ENCODE measurements at regions not wholly inside any gene's neighbourhood (a gene's known extent, or its start where the extent isn't known, plus 50 kb on each side); places are given as distances from the start of the nearest gene placed in this dataset.

GRCh38 chr11:19597206-19597605 is 115.4 kb upstream of the NAV2 start:
- Mint-ChIP-seq H3K27me3 (ENCODE audit: insufficient read depth, unreplicated experiment) (peaks cover 4% of the 10 kb centered on the region), H3K4me1 (ENCODE audit: low read depth, unreplicated experiment) (peaks cover 6% of the 10 kb centered on the region), H3K36me3 (ENCODE audit: insufficient read depth, unreplicated experiment) (no peaks in the 10 kb centered on the region), H3K27ac (ENCODE audit: unreplicated experiment) (no peak overlapping the region), H3K9me3 (ENCODE audit: unreplicated experiment) (no peaks in the 10 kb centered on the region), H3K4me3 (ENCODE audit: unreplicated experiment) (no peak overlapping the region)
- no peak for DNase-seq
- no peak overlapping the region for H3K4me3 ChIP-seq (ENCODE audit: low read depth, low read length)
- CTCF ChIA-PET: interaction anchor here (1.2 kb wide), 1 partner anchor 37 kb away, joined by 3 read pairs; no protein-coding TSS in a partner anchor
- H3K4me1 ChIP-seq: no peaks in the 10 kb centered on the region
- H3K27me3 ChIP-seq (replicated peaks; ENCODE audit: control insufficient read depth, insufficient read depth, low read length): no peaks in the 10 kb centered on the region; the same call in 1 of the 2 replicates
- H3K36me3 ChIP-seq (ENCODE audit: control insufficient read depth, insufficient read depth, low read length): no peaks in the 10 kb centered on the region
- intact Hi-C loops (cut with micrococcal nuclease; ENCODE audit: unreplicated experiment): no loop called here
- no peaks in the 10 kb centered on the region for H3K9me3 ChIP-seq
- POLR2A ChIA-PET: no interaction called here
- TF ChIP-seq, protein P1, sequence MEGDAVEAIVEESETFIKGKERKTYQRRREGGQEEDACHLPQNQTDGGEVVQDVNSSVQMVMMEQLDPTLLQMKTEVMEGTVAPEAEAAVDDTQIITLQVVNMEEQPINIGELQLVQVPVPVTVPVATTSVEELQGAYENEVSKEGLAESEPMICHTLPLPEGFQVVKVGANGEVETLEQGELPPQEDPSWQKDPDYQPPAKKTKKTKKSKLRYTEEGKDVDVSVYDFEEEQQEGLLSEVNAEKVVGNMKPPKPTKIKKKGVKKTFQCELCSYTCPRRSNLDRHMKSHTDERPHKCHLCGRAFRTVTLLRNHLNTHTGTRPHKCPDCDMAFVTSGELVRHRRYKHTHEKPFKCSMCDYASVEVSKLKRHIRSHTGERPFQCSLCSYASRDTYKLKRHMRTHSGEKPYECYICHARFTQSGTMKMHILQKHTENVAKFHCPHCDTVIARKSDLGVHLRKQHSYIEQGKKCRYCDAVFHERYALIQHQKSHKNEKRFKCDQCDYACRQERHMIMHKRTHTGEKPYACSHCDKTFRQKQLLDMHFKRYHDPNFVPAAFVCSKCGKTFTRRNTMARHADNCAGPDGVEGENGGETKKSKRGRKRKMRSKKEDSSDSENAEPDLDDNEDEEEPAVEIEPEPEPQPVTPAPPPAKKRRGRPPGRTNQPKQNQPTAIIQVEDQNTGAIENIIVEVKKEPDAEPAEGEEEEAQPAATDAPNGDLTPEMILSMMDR (IDR thresholded peaks at IDR 0.05; ENCODE audit: insufficient read depth in 1 of 2, low read depth in 1 of 2, low read length in 1 of 2, severe bottlenecking in 1 of 2, unreplicated experiment in 1 of 2): no peak
- BruUV-seq (replicated peaks): no TSS peak

GRCh38 chr11:19595840-19596751 is 116.5 kb upstream of the NAV2 start:
- H3K9me3 Mint-ChIP-seq (ENCODE audit: unreplicated experiment): no peaks in the 10 kb centered on the region
- Histone ChIP-seq H3K4me3 (ENCODE audit: low read depth, low read length) (no peak overlapping the region), H3K27me3 (replicated peaks; ENCODE audit: control insufficient read depth, insufficient read depth, low read length) (no peaks in the 10 kb centered on the region; the same call in 1 of the 2 replicates), H3K36me3 (ENCODE audit: control insufficient read depth, insufficient read depth, low read length) (no peaks in the 10 kb centered on the region), H3K4me1 (no peaks in the 10 kb centered on the region), H3K9me3 (no peaks in the 10 kb centered on the region)
- POLR2A ChIA-PET: no interaction called here
- no peaks in the 10 kb centered on the region for H3K36me3 Mint-ChIP-seq (ENCODE audit: insufficient read depth, unreplicated experiment)
- no peak overlapping the region for H3K4me3 Mint-ChIP-seq (ENCODE audit: unreplicated experiment)
- H3K4me1 Mint-ChIP-seq (ENCODE audit: low read depth, unreplicated experiment): peaks cover 6% of the 10 kb centered on the region
- TF ChIP-seq, protein P1 (IDR thresholded peaks at IDR 0.05; ENCODE audit: insufficient read depth in 1 of 2, low read depth in 1 of 2, low read length in 1 of 2, severe bottlenecking in 1 of 2, unreplicated experiment in 1 of 2): no peak
- peaks cover 8% of the 10 kb centered on the region for H3K27me3 Mint-ChIP-seq (ENCODE audit: insufficient read depth, unreplicated experiment)
- BruUV-seq (replicated peaks): no TSS peak
- H3K27ac Mint-ChIP-seq (ENCODE audit: unreplicated experiment): no peak overlapping the region
- DNase-seq: no peak
- intact Hi-C loops (cut with micrococcal nuclease; ENCODE audit: unreplicated experiment): no loop called here
- CTCF ChIA-PET: interaction anchor here (1.0 kb wide), 1 partner anchor 102 kb away, joined by 3 read pairs; no protein-coding TSS in a partner anchor

GRCh38 chr11:19595499-19595839 is 117.2 kb upstream of the NAV2 start:
- no peaks in the 10 kb centered on the region for H3K36me3 Mint-ChIP-seq (ENCODE audit: insufficient read depth, unreplicated experiment)
- H3K4me1 ChIP-seq: no peaks in the 10 kb centered on the region
- H3K4me1 Mint-ChIP-seq (ENCODE audit: low read depth, unreplicated experiment): peaks cover 6% of the 10 kb centered on the region
- H3K4me3 ChIP-seq (ENCODE audit: low read depth, low read length): no peak overlapping the region
- ChIA-PET POLR2A (no interaction called here), CTCF (interaction anchor here (1.0 kb wide), 1 partner anchor 102 kb away, joined by 3 read pairs; no protein-coding TSS in a partner anchor)
- H3K27me3 ChIP-seq (replicated peaks; ENCODE audit: control insufficient read depth, insufficient read depth, low read length): no peaks in the 10 kb centered on the region; the same call in 1 of the 2 replicates
- H3K27ac Mint-ChIP-seq (ENCODE audit: unreplicated experiment): no peak overlapping the region
- H3K27me3 Mint-ChIP-seq (ENCODE audit: insufficient read depth, unreplicated experiment): peaks cover 8% of the 10 kb centered on the region
- no peak for DNase-seq
- no peak overlapping the region for H3K4me3 Mint-ChIP-seq (ENCODE audit: unreplicated experiment)
- no peaks in the 10 kb centered on the region for H3K9me3 ChIP-seq
- TF ChIP-seq, protein P1 (IDR thresholded peaks at IDR 0.05; ENCODE audit: insufficient read depth in 1 of 2, low read depth in 1 of 2, low read length in 1 of 2, severe bottlenecking in 1 of 2, unreplicated experiment in 1 of 2): no peak
- intact Hi-C loops (cut with micrococcal nuclease; ENCODE audit: unreplicated experiment): no loop called here
- no TSS peak for BruUV-seq (replicated peaks)
- H3K36me3 ChIP-seq (ENCODE audit: control insufficient read depth, insufficient read depth, low read length): no peaks in the 10 kb centered on the region
- H3K9me3 Mint-ChIP-seq (ENCODE audit: unreplicated experiment): no peaks in the 10 kb centered on the region

All from Caco-2 (cell line).